ENCODE measurements at regions not wholly inside any gene's neighbourhood (a gene's known extent, or its start where the extent isn't known, plus 50 kb on each side); places are given as distances from the start of the nearest gene placed in this dataset.
"Not testable (repeated sequence)": the region's sequence is repeated elsewhere in the genome, so short reads cannot be mapped to it uniquely, and the experiment has no call there.

GRCh38 chr4:170166193-170166592, 76.4 kb upstream of the AADAT start:
- not testable (repeated sequence) for TF ChIP-seq POLR2AphosphoS5, POLR2A, CTCF, EP300 (IDR thresholded peaks at IDR 0.05)

Measured in gastroesophageal sphincter (tissue), 3 donors.